ENCODE measurements at regions not wholly inside any gene's neighbourhood (a gene's known extent, or its start where the extent isn't known, plus 50 kb on each side); places are given as distances from the start of the nearest gene placed in this dataset.

DNA sequence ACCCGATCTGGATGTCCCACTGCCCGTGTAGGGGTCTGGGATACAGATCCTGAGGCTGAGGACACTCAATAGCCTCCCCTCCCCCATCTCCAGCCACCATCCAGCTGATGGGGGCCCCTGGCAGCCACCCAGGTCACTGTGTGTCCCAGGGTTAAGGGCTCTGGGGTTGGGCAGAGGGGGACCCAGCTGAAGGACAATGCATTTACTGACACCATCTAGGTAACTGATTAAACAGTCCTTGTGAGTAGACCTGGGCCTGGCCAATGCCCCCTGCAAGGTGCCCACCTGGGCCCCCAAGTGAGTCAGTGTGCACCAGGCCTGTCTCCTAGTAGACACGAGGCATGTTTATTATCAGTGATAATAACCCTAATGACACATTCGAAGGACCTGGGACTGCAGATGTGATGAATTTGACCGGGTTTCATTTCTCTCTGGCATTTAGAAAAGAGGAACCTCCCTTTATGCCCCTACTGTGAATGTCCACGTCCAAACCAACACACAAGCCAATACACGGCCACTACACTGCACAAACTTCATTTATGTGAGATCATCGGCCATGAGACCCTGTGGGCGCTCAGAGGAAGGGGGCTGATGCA, 261.9 kb upstream of the FOXF1 start:
- Histone ChIP-seq H3K9me3 (replicated peaks; ENCODE audit: control insufficient read depth, insufficient read depth, low read length) (no peaks in the 10 kb centered on the region; the same call in 2 of the 3 replicates), H3K79me2 (ENCODE audit: control insufficient read depth, insufficient read depth, low read length) (no peaks in the 10 kb centered on the region), H3K27me3 (replicated peaks in 1 of 2; ENCODE audit: control insufficient read depth in 2 of 2, insufficient read depth in 2 of 2, low read length in 1 of 2) (no peaks in the 10 kb centered on the region), H3K4me2 (ENCODE audit: control insufficient read depth, insufficient read depth) (no peak overlapping the region), H3K4me1 (ENCODE audit: control insufficient read depth, insufficient read depth, low read length) (no peaks in the 10 kb centered on the region), H2AFZ (ENCODE audit: control insufficient read depth, low read depth, low read length) (no peak overlapping the region), H3K27ac (ENCODE audit: control insufficient read depth, insufficient read depth) (no peak overlapping the region), H3K4me3 (no peak overlapping the region), H3K9ac (ENCODE audit: control insufficient read depth, insufficient read depth, low read length) (no peak overlapping the region), H4K20me1 (ENCODE audit: control insufficient read depth, insufficient read depth) (no peaks in the 10 kb centered on the region), H3K36me3 (ENCODE audit: control insufficient read depth in 2 of 2, insufficient read depth in 2 of 2, low read length in 1 of 2) (no peaks in the 10 kb centered on the region)
- POLR2A ChIA-PET: no interaction called here
- CTCF ChIA-PET: no interaction called here
- no peak for DNase-seq (ENCODE audit: low read depth, low spot score)
- SMC1A ChIA-PET (ENCODE audit: uncharacterized antibody, unreplicated experiment): no interaction called here
- FAIRE-seq: no peak
- under 1% methylated on average over 9 of the region's 9 CpGs for WGBS (ENCODE audit: insufficient coverage, insufficient replicate concordance, low lambda C conversion rate, missing lambda C conversion rate)
- ATAC-seq: no peak
- no peak for TF ChIP-seq CBFB (IDR thresholded peaks at IDR 0.05; ENCODE audit: low read depth)
- RAD21 ChIA-PET (ENCODE audit: unreplicated experiment): no interaction called here
- intact Hi-C loops (cut with micrococcal nuclease; ENCODE audit: unreplicated experiment) (no loop called here), in situ Hi-C loops (cut with MboI) (no loop called here)
- BruUV-seq (replicated peaks): no TSS peak

GRCh38 chr16:86249631-86250030, 260.7 kb upstream of the FOXF1 start:
- no peak overlapping the region for H3K4me3 ChIP-seq
- ChIA-PET POLR2A (no interaction called here), SMC1A (ENCODE audit: uncharacterized antibody, unreplicated experiment) (no interaction called here), CTCF (no interaction called here), RAD21 (ENCODE audit: unreplicated experiment) (no interaction called here)
- no peaks in the 10 kb centered on the region for H3K4me1 ChIP-seq (ENCODE audit: control insufficient read depth, insufficient read depth, low read length)
- no peak for DNase-seq (ENCODE audit: low read depth, low spot score)
- BruUV-seq (replicated peaks): no TSS peak
- no peak overlapping the region for H3K9ac ChIP-seq (ENCODE audit: control insufficient read depth, insufficient read depth, low read length)
- ATAC-seq: no peak
- FAIRE-seq: no peak
- H3K9me3 ChIP-seq (replicated peaks; ENCODE audit: control insufficient read depth, insufficient read depth, low read length): no peaks in the 10 kb centered on the region; the same call in 2 of the 3 replicates
- H4K20me1 ChIP-seq (ENCODE audit: control insufficient read depth, insufficient read depth): no peaks in the 10 kb centered on the region
- WGBS (ENCODE audit: insufficient coverage, insufficient replicate concordance, low lambda C conversion rate, missing lambda C conversion rate): 44% methylated on average over 6 of the region's 6 CpGs
- H3K36me3 ChIP-seq (ENCODE audit: control insufficient read depth in 2 of 2, insufficient read depth in 2 of 2, low read length in 1 of 2): no peaks in the 10 kb centered on the region
- in situ Hi-C loops (cut with MboI) (no loop called here), intact Hi-C loops (cut with micrococcal nuclease; ENCODE audit: unreplicated experiment) (no loop called here)
- H3K27me3 ChIP-seq (replicated peaks in 1 of 2; ENCODE audit: control insufficient read depth in 2 of 2, insufficient read depth in 2 of 2, low read length in 1 of 2): no peaks in the 10 kb centered on the region
- no peak overlapping the region for H3K4me2 ChIP-seq (ENCODE audit: control insufficient read depth, insufficient read depth)
- no peak overlapping the region for H3K27ac ChIP-seq (ENCODE audit: control insufficient read depth, insufficient read depth)
- H3K79me2 ChIP-seq (ENCODE audit: control insufficient read depth, insufficient read depth, low read length): no peaks in the 10 kb centered on the region
- H2AFZ ChIP-seq (ENCODE audit: control insufficient read depth, low read depth, low read length): no peak overlapping the region
- TF ChIP-seq NFIC (IDR thresholded peaks at IDR 0.05; ENCODE audit: low read depth, low read length) (no peak), MYB (IDR thresholded peaks at IDR 0.05; ENCODE audit: borderline replicate concordance, low read depth, low read length) (no peak), POLR2AphosphoS2 (IDR thresholded peaks at IDR 0.05; ENCODE audit: low read depth, low read length) (no peak), CUX1 (IDR thresholded peaks at IDR 0.05; ENCODE audit: insufficient replicate concordance, low read depth, low read length) (no peak), IRF4 (IDR thresholded peaks at IDR 0.05; ENCODE audit: low read depth, low read length) (no peak), NRF1 (conservative IDR thresholded peaks at IDR 0.05; ENCODE audit: low read depth, low read length) (no peak), MEF2B (IDR thresholded peaks at IDR 0.05; ENCODE audit: partially characterized antibody, poor library complexity, severe bottlenecking) (no peak), ZBTB4 (CRISPR knock-in tag; IDR thresholded peaks at IDR 0.05) (no peak), SMARCA5 (IDR thresholded peaks at IDR 0.05) (no peak)

Measured in GM12878 (cell line).